Activated CD4-positive, CD25-positive, alpha-beta regulatory T cell treated with anti-CD3 and anti-CD28 coated beads, Interleukin-2, amount 50 U/mL, for 24 hours (primary cell): ENCODE measurements at regions not wholly inside any gene's neighbourhood (a gene's known extent, or its start where the extent isn't known, plus 50 kb on each side); places are given as distances from the start of the nearest gene placed in this dataset.

Source experiments
- ATAC-seq, 2 donors: fragments of 150-1000 bp; cut with Tn5 transposase; one replicate each; pipeline ENCODE4 v1.10.0; 2021; ENCODE audit warnings: mild to moderate bottlenecking in 1 of 2, moderate library complexity in 1 of 2

GRCh38 chr9:85884256-85884655, 56.7 kb upstream of the NAA35 start:
- ATAC-seq = no peak

GRCh38 chr9:85890962-85891361, 50.0 kb upstream of the NAA35 start:
- no peak for ATAC-seq
